GM12878 (cell line): ENCODE measurements at regions not wholly inside any gene's neighbourhood (a gene's known extent, or its start where the extent isn't known, plus 50 kb on each side); places are given as distances from the start of the nearest gene placed in this dataset.

Experiments
- ATAC-seq: fragments of 200-7000 bp; cut with Tn5 transposase; 3 replicates; pipeline ENCODE4 v1.9.1; 2020; ENCODE audit warnings: mild to moderate bottlenecking, moderate library complexity
- BruUV-seq: library from RNA; stranded (reverse); fragments of 400-500 nt; replicated peaks from 2 replicates; lab custom pipeline; 2021; lab: Mats Ljungman, UMichigan
- CTCF ChIA-PET: fragments of 300-600 bp; sonication (Branson Sonifier 250); formaldehyde crosslinking; extraction: SDS; loops from one replicate; lab custom pipeline; 2021; ENCODE audit warnings: inconsistent platforms; lab: Yijun Ruan, JAX
- POLR2A ChIA-PET: fragments of 350-600 bp; formaldehyde crosslinking; extraction: SDS; loops from one replicate; lab custom pipeline; 2021; ENCODE audit warnings: inconsistent platforms; lab: Charles Lee
- RAD21 ChIA-PET: fragments of 300-600 bp; sonication (Branson Sonifier 250); formaldehyde crosslinking; loops from one replicate; lab custom pipeline; 2023; ENCODE audit warnings: antibody characterized with exemption; ENCODE audit not compliant: unreplicated experiment; lab: Charles Lee
- SMC1A ChIA-PET: fragments of 300-600 bp; sonication (Branson Sonifier 250); formaldehyde crosslinking; loops from one replicate; lab custom pipeline; 2023; ENCODE audit not compliant: unreplicated experiment, uncharacterized antibody; lab: Charles Lee
- DNase-seq: peaks from one replicate; pipeline ENCODE4 v3.0.0-alpha.2; 2011; ENCODE audit warnings: low read depth, low spot score
- FAIRE-seq: peaks from 3 replicates; lab custom pipeline; 2011; peaks lifted over from hg19 to GRCh38; lab: Jason Lieb, UNC
- H2AFZ ChIP-seq: 2 replicates; pipeline ENCODE4 v1.6.0; 2011; ENCODE audit warnings: low read depth, low read length, control low read depth; ENCODE audit not compliant: control insufficient read depth
- H3K27ac ChIP-seq: 2 replicates; pipeline ENCODE4 v1.5.1; 2011; ENCODE audit warnings: control low read depth; ENCODE audit not compliant: control insufficient read depth, insufficient read depth
- H3K27me3 ChIP-seq, 2 experiments: replicated peaks in 1 of 2; 2 replicates each; pipeline versions ENCODE4 v1.6.0 to v1.6.1; 2011; ENCODE audit warnings: low read length in 1 of 2; ENCODE audit not compliant: control insufficient read depth in 2 of 2, insufficient read depth in 2 of 2
- H3K36me3 ChIP-seq, 2 experiments: 2 replicates each; pipeline ENCODE4 v1.5.1; 2011; ENCODE audit warnings: low read length in 1 of 2; ENCODE audit not compliant: control insufficient read depth in 2 of 2, insufficient read depth in 2 of 2
- H3K4me1 ChIP-seq: 2 replicates; pipeline ENCODE4 v1.6.1; 2011; ENCODE audit warnings: mild to moderate bottlenecking, low read length, moderate library complexity, mixed read lengths; ENCODE audit not compliant: control insufficient read depth, insufficient read depth
- H3K4me2 ChIP-seq: 2 replicates; pipeline ENCODE4 v1.6.0; 2011; ENCODE audit warnings: control low read depth; ENCODE audit not compliant: control insufficient read depth, insufficient read depth
- H3K4me3 ChIP-seq: fragments of 200-600 bp; sonication (generic); 2 replicates; pipeline ENCODE4 v1.5.1; 2016
- H3K79me2 ChIP-seq: 2 replicates; pipeline ENCODE4 v1.6.0; 2011; ENCODE audit warnings: low read length; ENCODE audit not compliant: control insufficient read depth, insufficient read depth
- H3K9ac ChIP-seq: 2 replicates; pipeline ENCODE4 v1.8.0; 2011; ENCODE audit warnings: low read length, control low read depth, mixed read lengths; ENCODE audit not compliant: control insufficient read depth, insufficient read depth
- H3K9me3 ChIP-seq: replicated peaks from 3 replicates; pipeline ENCODE4 v1.5.1; 2011; ENCODE audit warnings: mild to moderate bottlenecking, low read length; ENCODE audit not compliant: control insufficient read depth, insufficient read depth
- H4K20me1 ChIP-seq: 2 replicates; pipeline ENCODE4 v1.6.0; 2011; ENCODE audit not compliant: control insufficient read depth, insufficient read depth
- EGR1 ChIP-seq, 2 experiments: IDR thresholded peaks; 1 replicate in 1 of 2; 2 replicates in 1 of 2; pipeline ENCODE4 v1.6.1; 2011 to 2012; ENCODE audit warnings: low read depth in 2 of 2, low read length in 2 of 2, borderline replicate concordance in 1 of 2, mild to moderate bottlenecking in 1 of 2, moderate library complexity in 1 of 2
- EZH2 ChIP-seq: IDR thresholded peaks from 2 replicates; pipeline ENCODE4 v1.6.1; 2012; ENCODE audit warnings: low read depth, mild to moderate bottlenecking, control low read depth, inconsistent platforms, low read length, borderline replicate concordance; ENCODE audit not compliant: control insufficient read depth
- RAD51 ChIP-seq: fragments of 450-650 bp; IDR thresholded peaks from 2 replicates; pipeline ENCODE4 v1.6.1; 2016; ENCODE audit warnings: moderate library complexity, mild to moderate bottlenecking, inconsistent platforms
- RBBP5 ChIP-seq: fragments of 200-600 bp; sonication (generic); conservative IDR thresholded peaks from 2 replicates; pipeline ENCODE4 v1.6.1; 2016
- RCOR1 ChIP-seq: conservative IDR thresholded peaks from 2 replicates; pipeline ENCODE4 v1.6.1; 2012; ENCODE audit warnings: low read depth, low read length, improper control_type of control experiment
- SRF ChIP-seq, 2 experiments: IDR thresholded peaks; 2 replicates each; pipeline ENCODE4 v1.6.1; 2011; ENCODE audit warnings: low read depth in 2 of 2, low read length in 2 of 2, mild to moderate bottlenecking in 1 of 2, moderate library complexity in 1 of 2
- WGBS: methylation state at CpG from one replicate; pipeline ENCODE4 v1.1.6; 2016; ENCODE audit warnings: low lambda C conversion rate; ENCODE audit not compliant: insufficient replicate concordance, insufficient coverage; ENCODE audit errors: missing lambda C conversion rate; 5-methylcytosine and 5-hydroxymethylcytosine counted together
- in situ Hi-C: fragments of 300-500 bp; cut with MboI; formaldehyde crosslinking; loops from 9 replicates; pipeline ENCODE4 v1.14.3; 2018; ENCODE audit warnings: mixed read lengths
- intact Hi-C: fragments of 100-400 bp; cut with micrococcal nuclease; formaldehyde crosslinking; loops from one replicate; pipeline ENCODE4 v1.14.2; 2022; ENCODE audit not compliant: unreplicated experiment
- TF ChIP-seq, protein P1 (sequence below): fragments of 450-650 bp; IDR thresholded peaks from 2 replicates; pipeline ENCODE4 v1.6.1; 2014; ENCODE audit warnings: mild to moderate bottlenecking
- TF ChIP-seq, protein P2 (sequence below): IDR thresholded peaks from 2 replicates; pipeline ENCODE4 v1.6.1; 2012; ENCODE audit warnings: mild to moderate bottlenecking, low read depth, low read length

DNA sequence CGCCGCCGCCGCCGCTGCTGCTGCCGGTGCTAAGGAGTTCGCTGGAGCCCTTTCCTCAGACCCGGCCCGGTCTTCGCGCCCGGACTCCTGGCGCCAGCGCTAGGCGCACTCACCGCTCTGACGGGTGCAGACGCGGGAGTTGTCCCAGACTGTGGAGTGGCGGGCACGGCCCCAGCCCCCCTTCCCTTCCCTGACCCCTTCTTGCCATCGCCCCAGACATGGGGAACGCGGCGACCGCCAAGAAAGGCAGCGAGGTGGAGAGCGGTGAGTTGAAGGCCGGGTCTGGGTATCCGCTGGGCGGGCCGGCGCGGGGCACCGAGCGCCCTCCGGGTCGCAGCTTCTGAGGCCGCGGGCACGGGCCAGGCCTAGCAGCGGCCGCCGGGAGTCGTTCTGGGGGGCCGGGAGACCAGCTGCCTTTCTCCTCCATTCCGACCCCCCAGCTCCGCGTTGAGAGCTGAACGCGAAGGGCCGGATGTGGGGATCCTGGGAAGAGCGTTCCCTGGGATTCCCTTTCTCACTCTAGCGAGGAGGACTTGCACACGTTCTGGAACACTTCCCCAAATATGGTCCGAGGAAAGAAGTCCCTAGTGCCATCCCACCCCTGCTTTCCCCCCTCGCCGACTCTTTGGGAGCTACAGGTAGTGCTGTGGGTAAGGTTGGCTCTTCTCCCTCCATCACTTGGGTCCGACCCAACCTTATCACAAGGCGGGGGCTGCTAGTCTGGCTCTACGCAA is 65.8 kb upstream of the PRKACB start:
- no peak for DNase-seq
- FAIRE-seq: no peak
- Histone ChIP-seq H3K79me2 (no peaks in the 10 kb centered on the region; the same call in 1 of the 2 replicates), H3K27me3 (no peaks in the 10 kb centered on the region), H3K4me2 (peak overlapping the region; percentile 89), H3K4me3 (peak overlapping the region; percentile 79), H2AFZ (peak overlapping the region; percentile 94), H3K9me3 (no peaks in the 10 kb centered on the region), H3K27ac (no peak overlapping the region; the same call in 1 of the 2 replicates), H3K36me3 (no peaks in the 10 kb centered on the region), H3K9ac (peak overlapping the region; percentile 76), H4K20me1 (no peaks in the 10 kb centered on the region), H3K4me1 (no peaks in the 10 kb centered on the region)
- peak; percentile 60 for ATAC-seq
- CTCF ChIA-PET: interaction anchor here (1.1 kb wide), 1 partner anchor 12 kb away, joined by 3 read pairs; no protein-coding TSS in a partner anchor
- no TSS peak for BruUV-seq
- RAD21 ChIA-PET: no interaction called here
- intact Hi-C loops (no loop called here), in situ Hi-C loops (no loop called here)
- 1% methylated on average over 48 of the region's 61 CpGs for WGBS
- TF ChIP-seq SRF (IDR thresholded peaks at IDR 0.05; ENCODE audit: low read depth in 2 of 2, low read length in 2 of 2) (peak; percentile 15 to 23; a peak in 1 of 4 replicates), EGR1 (IDR thresholded peaks at IDR 0.05; ENCODE audit: borderline replicate concordance in 1 of 2, low read depth in 2 of 2, low read length in 2 of 2) (no peak)
- SMC1A ChIA-PET: no interaction called here
- POLR2A ChIA-PET: no interaction called here

DNA sequence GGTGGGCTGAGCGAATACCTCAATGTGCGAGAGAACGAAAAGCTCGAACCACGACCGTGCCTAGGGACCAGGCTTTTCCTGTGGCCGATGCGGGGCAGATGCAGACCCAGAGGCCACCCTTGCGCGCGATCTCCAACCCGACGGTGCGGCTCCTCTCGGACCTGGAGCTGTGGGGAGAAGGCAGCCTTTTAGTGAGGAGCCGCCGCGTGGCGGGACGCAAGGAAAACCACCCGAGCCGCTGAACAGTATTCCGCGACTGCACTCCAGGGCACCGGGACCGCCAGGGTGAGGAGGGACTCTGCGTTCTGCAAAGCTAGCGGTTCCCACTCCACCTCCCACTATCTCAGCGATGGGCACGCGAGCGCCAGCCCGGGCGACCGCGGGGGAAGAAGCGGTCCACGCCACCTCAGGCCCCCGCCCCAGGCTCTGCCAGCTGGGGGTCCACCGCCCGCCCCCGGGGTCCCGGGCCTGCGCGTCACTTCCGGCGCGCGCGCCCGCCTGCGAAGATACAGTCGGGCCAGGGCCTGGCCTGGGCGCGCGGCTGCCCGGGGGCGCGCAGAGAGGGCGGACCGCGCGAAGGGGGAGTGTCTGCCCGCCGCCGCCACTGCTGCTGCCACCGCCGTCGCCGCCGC is 66.5 kb upstream of the PRKACB start:
- SMC1A ChIA-PET: no interaction called here
- CTCF ChIA-PET: interaction anchor here (1.1 kb wide), 1 partner anchor 12 kb away, joined by 3 read pairs; no protein-coding TSS in a partner anchor
- in situ Hi-C loops: no loop called here
- TF ChIP-seq RCOR1 (no peak), RAD51 (no peak), RBBP5 (no peak), EZH2 (no peak)
- TF ChIP-seq, protein P1, sequence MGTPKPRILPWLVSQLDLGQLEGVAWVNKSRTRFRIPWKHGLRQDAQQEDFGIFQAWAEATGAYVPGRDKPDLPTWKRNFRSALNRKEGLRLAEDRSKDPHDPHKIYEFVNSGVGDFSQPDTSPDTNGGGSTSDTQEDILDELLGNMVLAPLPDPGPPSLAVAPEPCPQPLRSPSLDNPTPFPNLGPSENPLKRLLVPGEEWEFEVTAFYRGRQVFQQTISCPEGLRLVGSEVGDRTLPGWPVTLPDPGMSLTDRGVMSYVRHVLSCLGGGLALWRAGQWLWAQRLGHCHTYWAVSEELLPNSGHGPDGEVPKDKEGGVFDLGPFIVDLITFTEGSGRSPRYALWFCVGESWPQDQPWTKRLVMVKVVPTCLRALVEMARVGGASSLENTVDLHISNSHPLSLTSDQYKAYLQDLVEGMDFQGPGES: no peak
- TF ChIP-seq, protein P2, sequence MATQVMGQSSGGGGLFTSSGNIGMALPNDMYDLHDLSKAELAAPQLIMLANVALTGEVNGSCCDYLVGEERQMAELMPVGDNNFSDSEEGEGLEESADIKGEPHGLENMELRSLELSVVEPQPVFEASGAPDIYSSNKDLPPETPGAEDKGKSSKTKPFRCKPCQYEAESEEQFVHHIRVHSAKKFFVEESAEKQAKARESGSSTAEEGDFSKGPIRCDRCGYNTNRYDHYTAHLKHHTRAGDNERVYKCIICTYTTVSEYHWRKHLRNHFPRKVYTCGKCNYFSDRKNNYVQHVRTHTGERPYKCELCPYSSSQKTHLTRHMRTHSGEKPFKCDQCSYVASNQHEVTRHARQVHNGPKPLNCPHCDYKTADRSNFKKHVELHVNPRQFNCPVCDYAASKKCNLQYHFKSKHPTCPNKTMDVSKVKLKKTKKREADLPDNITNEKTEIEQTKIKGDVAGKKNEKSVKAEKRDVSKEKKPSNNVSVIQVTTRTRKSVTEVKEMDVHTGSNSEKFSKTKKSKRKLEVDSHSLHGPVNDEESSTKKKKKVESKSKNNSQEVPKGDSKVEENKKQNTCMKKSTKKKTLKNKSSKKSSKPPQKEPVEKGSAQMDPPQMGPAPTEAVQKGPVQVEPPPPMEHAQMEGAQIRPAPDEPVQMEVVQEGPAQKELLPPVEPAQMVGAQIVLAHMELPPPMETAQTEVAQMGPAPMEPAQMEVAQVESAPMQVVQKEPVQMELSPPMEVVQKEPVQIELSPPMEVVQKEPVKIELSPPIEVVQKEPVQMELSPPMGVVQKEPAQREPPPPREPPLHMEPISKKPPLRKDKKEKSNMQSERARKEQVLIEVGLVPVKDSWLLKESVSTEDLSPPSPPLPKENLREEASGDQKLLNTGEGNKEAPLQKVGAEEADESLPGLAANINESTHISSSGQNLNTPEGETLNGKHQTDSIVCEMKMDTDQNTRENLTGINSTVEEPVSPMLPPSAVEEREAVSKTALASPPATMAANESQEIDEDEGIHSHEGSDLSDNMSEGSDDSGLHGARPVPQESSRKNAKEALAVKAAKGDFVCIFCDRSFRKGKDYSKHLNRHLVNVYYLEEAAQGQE: no peak

More for the DNA sequence above, 66.5 kb upstream of the PRKACB start:
- H3K36me3 ChIP-seq: no peaks in the 10 kb centered on the region
- under 1% methylated on average over 71 of the region's 71 CpGs for WGBS
- ChIA-PET RAD21 (no interaction called here), POLR2A (no interaction called here)
- peak overlapping the region; percentile 79 for H3K4me3 ChIP-seq
- peak overlapping the region; percentile 88 for H3K9ac ChIP-seq
- no peaks in the 10 kb centered on the region for H3K4me1 ChIP-seq
- no peaks in the 10 kb centered on the region for H4K20me1 ChIP-seq
- DNase-seq (no peak), FAIRE-seq (no peak), ATAC-seq (peak; percentile 91)
- H3K4me2 ChIP-seq: peak overlapping the region; percentile 86
- peak overlapping the region; percentile 83 for H3K27ac ChIP-seq
- no peaks in the 10 kb centered on the region for H3K27me3 ChIP-seq
- H2AFZ ChIP-seq: peak overlapping the region; percentile 98
- BruUV-seq: no TSS peak
- no peaks in the 10 kb centered on the region for H3K9me3 ChIP-seq
- no peaks in the 10 kb centered on the region; the same call in 1 of the 2 replicates for H3K79me2 ChIP-seq
- intact Hi-C loops: no loop called here
